ENCODE measurements at regions not wholly inside any gene's neighbourhood (a gene's known extent, or its start where the extent isn't known, plus 50 kb on each side); places are given as distances from the start of the nearest gene placed in this dataset.

DNA sequence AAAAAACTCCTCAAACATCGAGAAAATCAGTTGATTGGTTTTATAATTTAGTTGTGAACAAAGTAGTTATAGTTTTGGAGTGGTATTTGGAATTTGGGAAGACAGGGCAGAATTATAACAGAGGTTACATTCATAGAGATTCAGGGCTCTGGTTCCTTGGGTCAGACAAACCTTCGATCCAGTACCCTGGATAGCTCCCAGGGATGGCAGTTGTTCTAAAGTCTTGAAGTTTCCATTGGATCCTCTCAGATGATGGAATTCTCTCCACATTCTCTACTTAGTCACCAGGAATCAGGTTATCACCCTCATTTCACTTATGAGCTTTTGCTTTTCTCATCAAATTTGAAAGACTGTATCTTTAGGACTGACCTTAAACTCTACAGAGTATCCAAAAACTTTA lies 285.1 kb downstream of the CENPW start:
- no peak for TF ChIP-seq POLR2A (IDR thresholded peaks at IDR 0.05)
- TF ChIP-seq, protein P1, sequence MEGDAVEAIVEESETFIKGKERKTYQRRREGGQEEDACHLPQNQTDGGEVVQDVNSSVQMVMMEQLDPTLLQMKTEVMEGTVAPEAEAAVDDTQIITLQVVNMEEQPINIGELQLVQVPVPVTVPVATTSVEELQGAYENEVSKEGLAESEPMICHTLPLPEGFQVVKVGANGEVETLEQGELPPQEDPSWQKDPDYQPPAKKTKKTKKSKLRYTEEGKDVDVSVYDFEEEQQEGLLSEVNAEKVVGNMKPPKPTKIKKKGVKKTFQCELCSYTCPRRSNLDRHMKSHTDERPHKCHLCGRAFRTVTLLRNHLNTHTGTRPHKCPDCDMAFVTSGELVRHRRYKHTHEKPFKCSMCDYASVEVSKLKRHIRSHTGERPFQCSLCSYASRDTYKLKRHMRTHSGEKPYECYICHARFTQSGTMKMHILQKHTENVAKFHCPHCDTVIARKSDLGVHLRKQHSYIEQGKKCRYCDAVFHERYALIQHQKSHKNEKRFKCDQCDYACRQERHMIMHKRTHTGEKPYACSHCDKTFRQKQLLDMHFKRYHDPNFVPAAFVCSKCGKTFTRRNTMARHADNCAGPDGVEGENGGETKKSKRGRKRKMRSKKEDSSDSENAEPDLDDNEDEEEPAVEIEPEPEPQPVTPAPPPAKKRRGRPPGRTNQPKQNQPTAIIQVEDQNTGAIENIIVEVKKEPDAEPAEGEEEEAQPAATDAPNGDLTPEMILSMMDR (IDR thresholded peaks at IDR 0.05 in 8 of 11, conservative IDR thresholded peaks at IDR 0.05 in 3 of 11), result no peak

Measured in spleen (tissue), 7 donors.